ENCODE measurements at regions not wholly inside any gene's neighbourhood (a gene's known extent, or its start where the extent isn't known, plus 50 kb on each side); places are given as distances from the start of the nearest gene placed in this dataset.

DNA sequence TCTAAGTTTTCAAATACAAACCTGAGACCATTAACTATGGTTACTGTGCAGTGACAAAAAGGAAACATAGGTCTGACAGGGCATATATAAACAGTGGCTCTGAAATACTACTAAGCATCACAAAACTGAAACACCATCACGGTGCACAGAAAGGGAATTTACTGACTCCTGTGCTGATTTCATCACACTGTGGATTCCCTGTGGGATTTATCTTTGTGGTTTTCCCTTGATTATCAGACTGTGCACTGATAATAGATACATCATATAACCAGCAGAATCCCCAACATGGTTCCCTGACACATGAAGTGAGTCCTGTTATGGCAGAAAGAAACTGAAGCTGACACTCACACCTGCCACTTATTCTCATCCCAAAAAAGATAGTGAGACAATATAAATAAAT lies 676.3 kb upstream of the KCND2 start (continued):
- TF ChIP-seq CTCF (IDR thresholded peaks at IDR 0.05; ENCODE audit: low read depth, low read length, missing input control) (no peak), TAF1 (conservative IDR thresholded peaks at IDR 0.05) (no peak), HNF4G (IDR thresholded peaks at IDR 0.05) (no peak), FOXA2 (IDR thresholded peaks at IDR 0.05) (no peak), MAX (IDR thresholded peaks at IDR 0.05) (no peak), HNF4A (conservative IDR thresholded peaks at IDR 0.05) (no peak)

- Histone ChIP-seq H3K27ac (ENCODE audit: low read depth in 1 of 2, low read length in 2 of 2) (no peak overlapping the region), H3K36me3 (ENCODE audit: control insufficient read depth in 4 of 4, insufficient read depth in 3 of 4, low read depth in 1 of 4, low read length in 3 of 4) (no peaks in the 10 kb centered on the region), H3K9ac (ENCODE audit: low read depth in 1 of 2, low read length in 2 of 2) (no peak overlapping the region), H3K4me1 (ENCODE audit: control insufficient read depth in 4 of 4, insufficient read depth in 4 of 4, low read length in 3 of 4) (no peaks in the 10 kb centered on the region), H3K4me3 (ENCODE audit: low read depth in 1 of 3, low read length in 3 of 3) (no peak overlapping the region), H3K27me3 (ENCODE audit: control insufficient read depth in 4 of 4, insufficient read depth in 4 of 4, low read length in 3 of 4) (no peaks in the 10 kb centered on the region), H3K9me3 (ENCODE audit: control insufficient read depth in 4 of 4, low read length in 3 of 4) (peaks cover 0 to 6% (median 1%) of the 10 kb centered on the region in 4 donors)
- WGBS = 93% methylated on average over 1 of the region's 1 CpG
- no peak for TF ChIP-seq NR2F2 (IDR thresholded peaks at IDR 0.05)
- no peak for DNase-seq (ENCODE audit: low spot score)
Measured at GRCh38 chr7:119606297-119606696, 666.7 kb upstream of the KCND2 start.

DNA sequence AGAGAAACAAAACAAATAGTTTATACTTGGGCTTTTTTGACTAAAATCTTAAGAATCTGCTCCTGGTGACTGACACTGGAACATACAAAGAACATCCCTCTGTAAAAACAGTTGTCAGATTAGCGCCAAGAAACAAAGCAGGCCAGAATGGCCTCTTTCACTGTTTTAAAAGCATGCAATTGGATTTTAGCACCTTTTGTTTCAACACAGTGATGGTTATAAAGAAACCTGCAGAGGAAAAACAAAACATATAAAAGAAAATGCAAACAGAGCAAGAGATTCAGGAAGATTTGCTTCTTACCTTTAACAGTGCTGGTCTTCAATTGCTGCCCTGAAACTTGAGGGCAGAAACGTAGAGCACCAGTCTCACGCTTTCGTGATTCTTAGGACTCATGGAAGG lies 652.2 kb upstream of the KCND2 start:
- H3K9ac ChIP-seq (ENCODE audit: low read depth in 1 of 2, low read length in 2 of 2) = no peak overlapping the region
- 69% methylated on average over 4 of the region's 4 CpGs for whole genome bisulfite sequencing
- H3K27ac ChIP-seq (ENCODE audit: low read depth in 1 of 2, low read length in 2 of 2) = no peak overlapping the region
- no peaks in the 10 kb centered on the region for H3K27me3 ChIP-seq (ENCODE audit: control insufficient read depth in 4 of 4, insufficient read depth in 4 of 4, low read length in 3 of 4)
- no peak overlapping the region for H3K4me3 ChIP-seq (ENCODE audit: low read depth in 1 of 3, low read length in 3 of 3)
- no peak for DNase-seq (ENCODE audit: low spot score)
- TF ChIP-seq HNF4G (IDR thresholded peaks at IDR 0.05) (no peak), GABPA (IDR thresholded peaks at IDR 0.05 in 1 of 2, conservative IDR thresholded peaks at IDR 0.05 in 1 of 2) (no peak), CTCF (IDR thresholded peaks at IDR 0.05; ENCODE audit: low read depth, low read length, missing input control) (no peak), RXRA (IDR thresholded peaks at IDR 0.05) (no peak), SP1 (IDR thresholded peaks at IDR 0.05) (no peak)
- H3K36me3 ChIP-seq (ENCODE audit: control insufficient read depth in 4 of 4, insufficient read depth in 3 of 4, low read depth in 1 of 4, low read length in 3 of 4) = no peaks in the 10 kb centered on the region
- H3K9me3 ChIP-seq (ENCODE audit: control insufficient read depth in 4 of 4, low read length in 3 of 4) = no peaks in the 10 kb centered on the region
- no peaks in the 10 kb centered on the region for H3K4me1 ChIP-seq (ENCODE audit: control insufficient read depth in 4 of 4, insufficient read depth in 4 of 4, low read length in 3 of 4)

- Histone ChIP-seq H3K4me3 (ENCODE audit: low read depth in 1 of 3, low read length in 3 of 3) (no peak overlapping the region), H3K36me3 (ENCODE audit: control insufficient read depth in 4 of 4, insufficient read depth in 3 of 4, low read depth in 1 of 4, low read length in 3 of 4) (no peaks in the 10 kb centered on the region), H3K9ac (ENCODE audit: low read depth in 1 of 2, low read length in 2 of 2) (no peak overlapping the region), H3K27ac (ENCODE audit: low read depth in 1 of 2, low read length in 2 of 2) (no peak overlapping the region), H3K9me3 (ENCODE audit: control insufficient read depth in 4 of 4, low read length in 3 of 4) (no peaks in the 10 kb centered on the region), H3K27me3 (ENCODE audit: control insufficient read depth in 4 of 4, insufficient read depth in 4 of 4, low read length in 3 of 4) (no peaks in the 10 kb centered on the region), H3K4me1 (ENCODE audit: control insufficient read depth in 4 of 4, insufficient read depth in 4 of 4, low read length in 3 of 4) (no peaks in the 10 kb centered on the region)
- 79% methylated on average over 1 of the region's 1 CpG for WGBS
- DNase-seq (ENCODE audit: low spot score) = no peak
- no peak for TF ChIP-seq CTCF (IDR thresholded peaks at IDR 0.05; ENCODE audit: low read depth, low read length, missing input control)
- TF ChIP-seq YY1 (IDR thresholded peaks at IDR 0.05) = no peak
- no peak for TF ChIP-seq HNF4A (conservative IDR thresholded peaks at IDR 0.05)
Measured at GRCh38 chr7:119623427-119623826, 649.5 kb upstream of the KCND2 start.

Data from liver (tissue), 8 donors.